ENCODE measurements at regions not wholly inside any gene's neighbourhood (a gene's known extent, or its start where the extent isn't known, plus 50 kb on each side); places are given as distances from the start of the nearest gene placed in this dataset.

DNA sequence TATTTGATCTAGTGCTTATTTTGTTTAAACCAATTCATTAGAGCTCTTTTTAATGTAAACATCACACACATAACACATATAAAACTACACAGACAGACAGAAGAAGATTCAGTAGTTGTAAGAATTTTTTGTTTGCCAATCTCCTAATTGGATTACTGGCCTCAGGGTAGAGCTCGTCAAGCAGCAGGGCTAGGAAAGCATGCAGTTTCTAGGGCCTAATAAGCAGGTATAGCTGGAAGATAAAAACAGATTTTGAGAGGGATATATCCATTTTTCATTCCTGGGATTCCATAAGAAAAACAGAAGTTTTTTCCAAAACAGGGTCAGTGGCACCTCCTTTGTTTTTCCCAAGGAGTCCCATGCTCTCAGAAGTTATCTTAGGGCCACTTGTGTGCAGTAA is 265.2 kb upstream of the SGO1 start:
- no peak for DNase-seq (ENCODE audit: low read depth, low spot score)
- Histone ChIP-seq H3K4me1 (ENCODE audit: control insufficient read depth in 1 of 2, insufficient read depth in 2 of 2, low read length in 2 of 2) (no peaks in the 10 kb centered on the region), H3K9me2 (ENCODE audit: insufficient read depth) (no peaks in the 10 kb centered on the region), H3K4me2 (ENCODE audit: low read length) (no peak overlapping the region), H3K27me3 (ENCODE audit: insufficient read depth, low read length) (no peaks in the 10 kb centered on the region), H3K4me3 (replicated peaks in 1 of 2; ENCODE audit: low read depth in 1 of 2, low read length in 2 of 2) (no peak overlapping the region), H3K9ac (ENCODE audit: low read length) (no peak overlapping the region), H3K36me3 (ENCODE audit: control insufficient read depth in 1 of 2, insufficient read depth in 2 of 2, low read length in 2 of 2) (no peaks in the 10 kb centered on the region), H3K79me2 (ENCODE audit: insufficient read depth, low read length) (no peaks in the 10 kb centered on the region), H4K20me1 (ENCODE audit: insufficient read depth) (no peaks in the 10 kb centered on the region), H3K9me3 (ENCODE audit: control insufficient read depth in 1 of 2, insufficient read depth in 1 of 2, low read depth in 1 of 2, low read length in 2 of 2) (peaks cover 0 to 4% of the 10 kb centered on the region in 2 experiments; a peak in 2 of 4 replicates), H3K27ac (ENCODE audit: low read depth, low read length) (no peak overlapping the region), H2AFZ (ENCODE audit: low read depth, low read length, poor library complexity, severe bottlenecking) (no peak overlapping the region)
- TF ChIP-seq JUND (IDR thresholded peaks at IDR 0.05): no peak
- no peak for TF ChIP-seq ELF1 (IDR thresholded peaks at IDR 0.05; ENCODE audit: borderline replicate concordance, low read depth)
- no peak for TF ChIP-seq EZH2 (IDR thresholded peaks at IDR 0.05)
- TF ChIP-seq, protein P1, sequence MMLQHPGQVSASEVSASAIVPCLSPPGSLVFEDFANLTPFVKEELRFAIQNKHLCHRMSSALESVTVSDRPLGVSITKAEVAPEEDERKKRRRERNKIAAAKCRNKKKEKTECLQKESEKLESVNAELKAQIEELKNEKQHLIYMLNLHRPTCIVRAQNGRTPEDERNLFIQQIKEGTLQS (IDR thresholded peaks at IDR 0.05): no peak
- no peak for TF ChIP-seq TCF7L2 (IDR thresholded peaks at IDR 0.05; ENCODE audit: borderline replicate concordance, extremely low read depth, insufficient read depth, insufficient read length)
- TF ChIP-seq SIN3A (IDR thresholded peaks at IDR 0.05; ENCODE audit: low read depth): no peak
- TF ChIP-seq, protein P2, sequence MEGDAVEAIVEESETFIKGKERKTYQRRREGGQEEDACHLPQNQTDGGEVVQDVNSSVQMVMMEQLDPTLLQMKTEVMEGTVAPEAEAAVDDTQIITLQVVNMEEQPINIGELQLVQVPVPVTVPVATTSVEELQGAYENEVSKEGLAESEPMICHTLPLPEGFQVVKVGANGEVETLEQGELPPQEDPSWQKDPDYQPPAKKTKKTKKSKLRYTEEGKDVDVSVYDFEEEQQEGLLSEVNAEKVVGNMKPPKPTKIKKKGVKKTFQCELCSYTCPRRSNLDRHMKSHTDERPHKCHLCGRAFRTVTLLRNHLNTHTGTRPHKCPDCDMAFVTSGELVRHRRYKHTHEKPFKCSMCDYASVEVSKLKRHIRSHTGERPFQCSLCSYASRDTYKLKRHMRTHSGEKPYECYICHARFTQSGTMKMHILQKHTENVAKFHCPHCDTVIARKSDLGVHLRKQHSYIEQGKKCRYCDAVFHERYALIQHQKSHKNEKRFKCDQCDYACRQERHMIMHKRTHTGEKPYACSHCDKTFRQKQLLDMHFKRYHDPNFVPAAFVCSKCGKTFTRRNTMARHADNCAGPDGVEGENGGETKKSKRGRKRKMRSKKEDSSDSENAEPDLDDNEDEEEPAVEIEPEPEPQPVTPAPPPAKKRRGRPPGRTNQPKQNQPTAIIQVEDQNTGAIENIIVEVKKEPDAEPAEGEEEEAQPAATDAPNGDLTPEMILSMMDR (IDR thresholded peaks at IDR 0.05 in 2 of 3, conservative IDR thresholded peaks at IDR 0.05 in 1 of 3; ENCODE audit: borderline replicate concordance in 1 of 3, insufficient read depth in 1 of 3, low read depth in 2 of 3, low read length in 2 of 3): no peak
- TF ChIP-seq POLR2AphosphoS5 (IDR thresholded peaks at IDR 0.05; ENCODE audit: low read depth, low read length): no peak
- no peak for TF ChIP-seq EZH2phosphoT487 (IDR thresholded peaks at IDR 0.05; ENCODE audit: borderline replicate concordance)
- no peak for TF ChIP-seq ZNF274 (IDR thresholded peaks at IDR 0.05; ENCODE audit: low read depth, low read length)
- TF ChIP-seq CBX3 (IDR thresholded peaks at IDR 0.05; ENCODE audit: low read depth): no peak
- no peak for TF ChIP-seq POLR2A (IDR thresholded peaks at IDR 0.05; ENCODE audit: borderline replicate concordance, extremely low read depth, insufficient read depth, insufficient read length)
- no peak for TF ChIP-seq RAD21 (IDR thresholded peaks at IDR 0.05; ENCODE audit: low read depth)
- TF ChIP-seq SP1 (IDR thresholded peaks at IDR 0.05; ENCODE audit: low read depth): no peak
- no peak for TF ChIP-seq CEBPB (IDR thresholded peaks at IDR 0.05; ENCODE audit: low read depth)
- no peak for TF ChIP-seq EGR1 (IDR thresholded peaks at IDR 0.05; ENCODE audit: low read depth)
- TF ChIP-seq, protein P3, sequence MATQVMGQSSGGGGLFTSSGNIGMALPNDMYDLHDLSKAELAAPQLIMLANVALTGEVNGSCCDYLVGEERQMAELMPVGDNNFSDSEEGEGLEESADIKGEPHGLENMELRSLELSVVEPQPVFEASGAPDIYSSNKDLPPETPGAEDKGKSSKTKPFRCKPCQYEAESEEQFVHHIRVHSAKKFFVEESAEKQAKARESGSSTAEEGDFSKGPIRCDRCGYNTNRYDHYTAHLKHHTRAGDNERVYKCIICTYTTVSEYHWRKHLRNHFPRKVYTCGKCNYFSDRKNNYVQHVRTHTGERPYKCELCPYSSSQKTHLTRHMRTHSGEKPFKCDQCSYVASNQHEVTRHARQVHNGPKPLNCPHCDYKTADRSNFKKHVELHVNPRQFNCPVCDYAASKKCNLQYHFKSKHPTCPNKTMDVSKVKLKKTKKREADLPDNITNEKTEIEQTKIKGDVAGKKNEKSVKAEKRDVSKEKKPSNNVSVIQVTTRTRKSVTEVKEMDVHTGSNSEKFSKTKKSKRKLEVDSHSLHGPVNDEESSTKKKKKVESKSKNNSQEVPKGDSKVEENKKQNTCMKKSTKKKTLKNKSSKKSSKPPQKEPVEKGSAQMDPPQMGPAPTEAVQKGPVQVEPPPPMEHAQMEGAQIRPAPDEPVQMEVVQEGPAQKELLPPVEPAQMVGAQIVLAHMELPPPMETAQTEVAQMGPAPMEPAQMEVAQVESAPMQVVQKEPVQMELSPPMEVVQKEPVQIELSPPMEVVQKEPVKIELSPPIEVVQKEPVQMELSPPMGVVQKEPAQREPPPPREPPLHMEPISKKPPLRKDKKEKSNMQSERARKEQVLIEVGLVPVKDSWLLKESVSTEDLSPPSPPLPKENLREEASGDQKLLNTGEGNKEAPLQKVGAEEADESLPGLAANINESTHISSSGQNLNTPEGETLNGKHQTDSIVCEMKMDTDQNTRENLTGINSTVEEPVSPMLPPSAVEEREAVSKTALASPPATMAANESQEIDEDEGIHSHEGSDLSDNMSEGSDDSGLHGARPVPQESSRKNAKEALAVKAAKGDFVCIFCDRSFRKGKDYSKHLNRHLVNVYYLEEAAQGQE (IDR thresholded peaks at IDR 0.05; ENCODE audit: low read depth): no peak
- TF ChIP-seq YY1 (IDR thresholded peaks at IDR 0.05; ENCODE audit: extremely low read depth, insufficient replicate concordance, low read depth, low read length): no peak
- ChIA-PET RAD21 (ENCODE audit: low non-redundant PET in 1 of 2, low total read pairs in 2 of 2, uncharacterized antibody in 2 of 2, unreplicated experiment in 2 of 2) (no interaction called here), CTCF (no interaction called here), POLR2A (no interaction called here)
- intact Hi-C loops (cut with micrococcal nuclease): no loop called here
- BruUV-seq (replicated peaks): no TSS peak
- ATAC-seq: no peak

All from HCT116 (cell line).